HG02798 (cell line): ENCODE measurements at regions not wholly inside any gene's neighbourhood (a gene's known extent, or its start where the extent isn't known, plus 50 kb on each side); places are given as distances from the start of the nearest gene placed in this dataset.
"Not testable (repeated sequence)": the region's sequence is repeated elsewhere in the genome, so short reads cannot be mapped to it uniquely, and the experiment has no call there.

Source experiments
- ATAC-seq: cut with Tn5 transposase; IDR thresholded peaks from one replicate; pipeline ENCODE4 v1.9.1; 2021; ENCODE audit warnings: mild to moderate bottlenecking; ENCODE audit not compliant: unreplicated experiment, poor library complexity

DNA sequence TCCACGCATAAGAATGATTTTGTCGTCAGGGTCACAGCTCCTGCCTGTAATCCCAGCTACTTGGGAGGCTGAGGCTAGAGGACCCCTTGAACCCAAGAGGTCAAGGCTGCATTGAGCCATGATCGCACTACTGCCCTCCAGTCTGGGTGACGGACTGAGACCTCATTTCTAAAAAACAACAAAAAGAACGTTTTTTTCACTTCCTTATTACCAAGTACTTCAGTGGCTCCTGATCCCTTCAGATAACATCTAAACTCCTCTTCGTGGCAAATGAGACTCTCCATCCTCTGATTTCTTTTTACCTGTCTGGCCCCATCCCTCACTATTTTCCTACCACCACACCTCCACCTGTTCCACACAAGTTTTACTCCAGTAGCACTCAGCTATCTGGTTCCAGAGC is 105.4 kb upstream of the TLK1 start:
- no peak for ATAC-seq

DNA sequence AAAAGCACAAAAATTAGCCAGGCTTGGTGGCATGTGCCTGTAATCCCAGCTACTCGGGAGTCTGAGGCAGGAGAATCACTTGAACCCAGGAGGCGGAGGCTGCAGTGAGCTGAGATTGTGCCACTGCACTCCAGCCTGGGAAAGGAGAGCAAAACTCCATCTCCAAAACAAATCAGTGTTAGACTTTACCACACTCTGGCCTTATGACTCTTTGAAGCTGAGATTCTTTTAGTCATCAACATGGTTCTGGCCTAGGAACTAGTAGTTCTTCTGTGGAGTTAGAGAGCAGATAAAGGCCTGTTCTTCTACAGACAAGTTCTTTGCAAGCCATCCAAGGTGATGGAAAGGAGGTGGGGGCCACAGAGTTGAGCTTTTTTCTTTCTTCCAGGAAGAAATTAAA is 100.8 kb upstream of the TLK1 start:
- not testable (repeated sequence) for ATAC-seq

DNA sequence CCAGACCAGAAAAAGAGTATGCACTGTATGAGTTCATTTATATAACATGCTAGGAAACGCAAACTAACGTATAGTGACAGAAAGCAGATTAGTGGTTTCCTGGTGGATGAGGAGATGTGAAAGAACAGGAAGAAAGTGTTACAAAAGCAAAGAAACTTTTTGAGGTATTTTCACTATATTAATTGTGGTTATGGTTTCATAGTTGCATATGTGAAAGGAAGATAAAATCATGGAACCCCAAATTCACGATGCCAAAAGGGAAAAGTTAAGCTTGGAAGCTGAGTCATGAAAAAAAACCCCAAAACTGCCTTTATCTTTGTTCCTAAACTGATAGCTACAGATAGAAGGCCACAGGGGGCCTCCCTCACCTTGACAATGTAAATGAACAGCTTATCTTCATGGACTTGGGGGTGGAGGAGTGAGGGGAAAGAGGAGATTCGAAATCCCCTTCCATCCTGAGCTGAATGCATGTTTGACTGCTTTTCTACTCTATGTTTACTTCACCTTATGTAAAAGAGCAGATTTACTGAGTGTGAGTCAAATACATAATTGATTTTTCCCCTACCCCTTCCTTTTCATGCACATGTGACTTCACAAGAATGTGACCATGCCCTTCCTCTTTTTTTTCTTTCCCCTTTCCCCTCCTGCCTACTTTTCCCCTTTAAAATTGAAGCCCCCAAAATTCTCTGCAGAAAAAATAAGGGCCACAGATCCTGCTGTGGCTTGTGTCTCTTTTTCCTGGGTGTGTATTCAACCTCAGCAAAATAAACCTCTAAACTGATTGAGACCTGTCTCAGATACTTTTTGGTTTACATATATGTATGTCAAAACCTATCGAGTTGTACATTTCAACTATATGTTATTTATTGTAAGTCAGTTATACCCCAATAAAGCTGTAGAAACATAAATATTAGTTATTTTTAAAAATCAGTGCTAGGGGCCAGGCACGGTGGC is 100.1 kb upstream of the TLK1 start:
- peak; percentile 46 for ATAC-seq

DNA sequence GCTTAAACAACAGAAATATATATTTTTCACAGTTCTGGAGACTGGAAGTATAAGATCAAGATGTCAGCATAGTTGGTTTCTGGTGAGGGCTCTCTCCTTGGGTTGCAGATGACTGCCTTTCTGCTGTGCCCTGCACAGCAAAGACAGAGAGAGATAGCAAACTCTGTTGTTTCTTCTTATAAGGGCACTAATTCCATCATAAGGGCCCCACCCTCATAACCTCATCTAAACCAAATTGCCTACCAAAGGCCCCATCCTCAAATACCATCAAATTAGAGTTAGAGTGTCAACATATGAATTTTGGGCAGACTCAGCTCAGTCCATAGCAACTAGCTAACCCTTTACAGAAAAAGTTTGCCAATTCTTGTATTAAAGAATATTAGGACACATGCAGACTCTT is 94.0 kb upstream of the TLK1 start:
- ATAC-seq: no peak

DNA sequence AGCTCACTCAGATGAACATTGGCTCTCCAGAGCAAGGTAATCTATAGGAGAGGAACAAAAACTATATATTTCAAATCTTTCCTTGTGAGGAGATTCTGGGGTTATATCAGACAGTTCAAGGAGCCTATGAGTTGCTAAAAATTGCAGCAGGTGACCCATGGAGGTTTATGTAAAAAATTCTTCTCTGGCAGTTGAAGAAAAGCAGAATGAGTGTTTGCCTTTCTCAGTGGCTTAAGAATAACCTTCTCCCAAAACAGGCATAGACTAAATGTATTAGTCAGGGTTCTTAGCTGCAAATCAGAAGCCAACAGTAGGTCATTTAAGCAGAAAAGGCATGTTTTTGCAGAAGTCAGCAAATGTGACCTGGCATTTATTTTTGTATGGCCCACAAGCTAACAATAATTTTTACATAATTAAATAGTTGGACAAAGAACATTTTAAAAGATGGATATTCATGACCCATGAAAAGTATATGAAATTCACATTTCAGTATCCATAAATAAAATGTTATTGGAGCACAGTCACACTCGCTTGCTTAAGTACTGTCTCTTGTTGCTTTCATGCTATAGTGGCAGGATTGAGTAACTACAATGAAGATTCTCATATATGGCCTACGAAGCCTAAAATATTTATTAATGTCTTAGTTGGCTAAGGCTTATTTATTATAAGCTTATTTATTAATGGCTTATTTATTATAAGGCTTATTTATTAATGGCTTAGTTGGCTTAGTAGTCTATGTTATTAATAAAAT is 93.4 kb upstream of the TLK1 start:
- no peak for ATAC-seq

DNA sequence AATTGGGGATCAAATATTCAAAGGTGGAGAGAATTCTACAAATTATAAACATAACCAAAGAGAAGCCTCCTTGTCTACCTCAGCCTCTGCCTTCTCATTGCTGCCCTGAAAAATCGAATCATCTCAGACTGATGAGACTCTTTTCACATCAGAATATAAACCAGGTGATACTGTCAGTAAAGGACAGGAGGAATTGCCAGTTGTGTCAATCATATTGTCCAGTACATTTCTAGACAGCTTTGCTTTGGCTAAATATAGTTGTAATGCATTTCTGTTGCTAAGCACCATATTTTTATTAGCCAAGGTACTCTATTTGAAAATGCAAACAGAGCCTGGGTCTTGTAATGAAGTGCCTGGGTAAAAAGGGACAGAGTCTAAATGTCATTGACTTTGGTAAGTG is 92.6 kb upstream of the TLK1 start:
- ATAC-seq: no peak

DNA sequence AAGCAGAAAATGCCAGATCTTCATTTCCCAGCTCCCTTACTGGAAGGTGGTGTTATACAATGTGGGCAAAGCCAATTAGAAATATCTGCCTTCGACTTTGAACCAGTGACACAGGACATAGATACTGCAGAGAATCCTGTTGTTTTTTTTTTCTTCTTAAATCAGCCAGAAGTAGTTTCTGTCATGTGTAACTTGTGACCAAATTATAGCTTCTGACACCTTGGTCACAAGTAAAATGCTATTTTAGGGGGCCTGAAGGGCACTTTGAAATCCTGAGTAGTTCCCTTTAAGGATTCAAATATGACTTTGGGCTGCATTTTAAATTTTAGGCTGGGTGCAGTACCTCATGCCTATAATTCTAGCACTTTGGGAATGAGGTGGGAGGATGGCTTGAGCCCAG is 89.0 kb upstream of the TLK1 start:
- no peak for ATAC-seq

DNA sequence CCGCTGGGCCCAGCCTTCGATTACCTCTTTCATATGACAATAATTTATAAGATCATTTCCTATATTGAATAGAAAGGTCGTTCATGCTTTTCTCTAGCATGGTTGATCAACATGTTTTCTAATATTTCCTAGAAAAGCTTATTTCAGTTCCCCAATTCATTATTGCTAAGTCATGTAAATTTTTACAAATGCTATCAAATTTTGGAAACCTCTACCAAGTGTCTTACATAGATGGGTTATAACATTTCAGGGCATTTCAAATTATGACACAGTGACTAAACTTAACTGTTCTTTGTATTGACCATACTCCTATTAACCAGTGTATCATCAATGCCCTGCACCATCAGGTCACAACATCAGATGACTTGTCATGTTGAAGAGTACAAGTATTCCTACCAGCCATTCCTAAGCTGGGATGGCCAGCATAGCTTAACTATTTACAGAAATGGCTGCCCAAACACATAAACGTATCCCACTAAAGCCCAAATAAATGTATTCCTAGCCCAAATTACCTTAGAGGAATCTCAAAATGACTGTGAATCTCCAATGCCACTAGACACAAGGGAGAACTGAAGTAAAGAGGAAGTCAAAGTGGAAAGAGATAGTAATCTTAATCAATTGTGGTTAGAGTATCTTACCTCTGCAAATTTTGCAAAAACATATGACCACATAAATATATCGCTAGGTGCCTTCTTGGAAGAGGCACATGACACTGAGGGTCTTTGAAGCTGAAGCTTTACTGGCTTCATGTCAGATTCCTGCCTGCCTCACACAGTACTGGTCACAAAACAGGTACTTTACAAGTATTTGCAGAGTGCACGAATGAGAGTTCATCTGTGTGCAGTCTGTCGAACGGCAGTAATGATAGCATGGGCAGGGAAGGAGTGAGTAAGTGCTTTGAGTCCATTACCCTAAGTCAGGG is 87.3 kb upstream of the TLK1 start:
- peak; percentile 66 for ATAC-seq

DNA sequence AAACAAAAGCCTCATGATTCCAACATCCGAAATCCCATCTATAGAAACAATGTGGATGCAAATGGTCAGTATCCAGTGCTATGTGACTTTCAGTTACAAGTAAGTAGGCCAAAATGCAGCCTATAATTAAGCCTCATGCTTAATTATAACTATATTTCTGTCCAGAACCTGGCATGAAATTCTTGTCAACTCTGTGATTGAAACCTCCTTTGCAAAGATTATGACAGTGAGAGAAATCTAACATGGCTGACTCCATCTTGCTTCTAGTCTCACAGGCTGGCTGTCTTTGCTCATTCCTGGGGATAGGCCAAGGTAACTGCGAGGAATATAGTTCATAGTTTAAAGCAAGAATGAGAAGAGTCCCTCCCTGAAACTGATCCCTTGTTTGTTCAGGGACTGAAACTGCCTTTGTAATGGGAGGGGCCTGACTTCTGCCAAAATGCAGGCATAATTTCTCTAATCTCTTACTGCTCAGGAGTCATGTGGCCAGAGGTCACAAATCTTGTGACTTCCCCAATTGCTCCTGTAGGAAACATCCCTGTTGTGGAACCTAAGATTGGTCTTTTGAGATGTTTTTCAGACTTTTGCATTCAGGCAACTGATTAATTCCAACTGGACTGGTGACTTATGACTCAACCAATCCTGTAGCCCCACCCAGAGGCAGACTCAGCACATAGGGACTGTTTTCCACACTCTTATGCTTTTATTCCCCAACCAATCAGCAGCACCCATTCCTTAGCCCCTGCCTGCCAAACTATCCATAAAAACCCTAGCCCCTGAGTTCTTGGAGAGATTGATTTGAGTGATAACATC is 84.5 kb upstream of the TLK1 start:
- ATAC-seq: no peak

DNA sequence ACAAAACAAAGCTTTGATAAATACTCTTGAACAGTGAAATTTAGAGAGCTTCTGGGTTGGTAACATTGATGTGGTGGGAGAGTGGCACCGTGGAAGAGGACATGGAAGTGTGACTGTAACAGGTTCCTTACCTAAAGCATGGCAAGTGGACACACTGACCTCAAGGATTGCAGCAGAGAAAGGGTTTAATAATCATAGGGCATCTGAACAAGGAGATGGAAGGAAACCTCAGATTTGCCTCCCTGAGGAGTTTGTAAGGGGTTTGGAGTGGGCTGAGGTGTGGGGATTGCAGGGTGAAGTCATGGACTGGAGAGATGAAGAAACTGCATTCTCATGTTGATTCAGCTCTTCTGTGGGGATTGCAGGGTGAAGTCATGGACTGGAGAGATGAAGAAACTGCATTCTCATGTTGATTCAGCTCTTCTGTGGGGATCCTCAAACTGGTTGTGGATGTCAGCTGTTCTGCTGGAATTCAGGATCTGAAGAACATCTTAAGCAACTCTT is 83.8 kb upstream of the TLK1 start:
- ATAC-seq: no peak

DNA sequence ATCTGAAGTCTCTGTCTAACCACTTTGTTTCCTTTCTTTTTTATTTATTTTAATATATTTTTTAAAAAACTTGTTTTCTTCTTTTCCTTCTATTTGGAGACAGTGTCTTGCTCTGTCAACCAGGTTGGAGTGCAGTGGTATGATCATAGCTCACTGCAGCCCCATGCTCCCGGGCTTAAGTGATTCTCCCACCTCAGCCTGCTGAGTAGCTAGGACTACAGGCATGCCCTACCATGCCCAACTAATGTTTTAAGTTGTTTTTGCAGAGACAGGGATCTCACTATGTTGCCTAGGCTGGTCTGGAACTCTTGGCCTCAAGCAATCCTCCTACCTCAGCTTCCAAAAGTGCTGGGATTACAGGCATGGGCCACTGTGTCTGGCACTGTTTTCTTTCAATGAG is 81.1 kb upstream of the TLK1 start:
- ATAC-seq: no peak

DNA sequence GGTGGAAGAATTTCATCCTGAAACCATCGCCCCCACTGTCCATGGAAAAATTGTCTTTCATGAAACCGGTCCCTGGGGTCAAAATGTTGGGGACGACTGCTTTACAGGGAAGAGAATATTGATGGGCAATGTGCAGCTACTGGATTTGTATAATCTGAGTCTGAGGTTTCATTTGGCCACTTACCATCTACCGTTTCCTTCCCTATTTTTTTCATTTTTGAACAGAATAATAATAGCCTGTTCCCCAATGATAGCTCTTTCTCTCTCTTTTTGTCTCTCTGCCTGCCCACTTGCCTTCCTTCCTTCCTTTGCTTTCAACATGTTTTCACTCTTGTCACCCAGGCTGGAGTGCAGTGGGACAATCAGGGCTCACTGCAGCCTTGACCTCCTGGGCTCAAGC is 78.3 kb upstream of the TLK1 start:
- ATAC-seq: no peak

DNA sequence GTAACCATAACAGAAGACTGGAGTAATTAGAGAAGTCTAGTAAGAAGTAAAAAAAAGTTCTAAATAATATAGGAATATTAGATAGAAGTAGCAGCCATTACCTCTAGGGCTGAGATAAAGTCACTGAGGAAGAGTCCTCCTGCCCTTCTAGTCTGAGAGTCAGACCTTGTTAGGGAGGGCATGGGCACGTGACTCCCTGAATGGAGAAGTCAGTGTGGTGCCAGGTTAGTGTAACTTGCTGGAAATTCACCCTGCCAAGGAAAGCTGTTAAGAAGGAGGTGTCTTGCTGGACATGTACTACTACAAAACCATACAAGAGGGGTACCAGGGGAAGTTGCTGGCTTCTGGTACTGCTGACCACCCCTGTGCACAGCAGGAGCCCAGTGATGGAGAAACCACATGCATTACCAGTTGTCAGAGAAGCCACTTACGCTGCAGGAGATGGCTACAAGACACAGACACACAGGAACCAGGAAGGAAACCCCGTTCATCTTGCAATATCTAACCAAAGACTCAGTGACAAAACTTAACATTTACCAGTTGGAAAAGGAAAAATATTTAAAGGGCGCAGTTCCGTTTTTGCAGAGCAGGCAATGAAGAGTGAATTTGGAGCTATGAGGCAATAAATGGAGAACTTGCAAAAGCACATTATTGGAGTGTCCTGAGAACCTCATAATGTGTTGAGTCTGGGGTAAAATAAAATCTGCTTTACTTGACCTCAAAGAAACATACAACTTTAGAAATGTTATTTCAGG is 77.2 kb upstream of the TLK1 start:
- ATAC-seq: no peak

DNA sequence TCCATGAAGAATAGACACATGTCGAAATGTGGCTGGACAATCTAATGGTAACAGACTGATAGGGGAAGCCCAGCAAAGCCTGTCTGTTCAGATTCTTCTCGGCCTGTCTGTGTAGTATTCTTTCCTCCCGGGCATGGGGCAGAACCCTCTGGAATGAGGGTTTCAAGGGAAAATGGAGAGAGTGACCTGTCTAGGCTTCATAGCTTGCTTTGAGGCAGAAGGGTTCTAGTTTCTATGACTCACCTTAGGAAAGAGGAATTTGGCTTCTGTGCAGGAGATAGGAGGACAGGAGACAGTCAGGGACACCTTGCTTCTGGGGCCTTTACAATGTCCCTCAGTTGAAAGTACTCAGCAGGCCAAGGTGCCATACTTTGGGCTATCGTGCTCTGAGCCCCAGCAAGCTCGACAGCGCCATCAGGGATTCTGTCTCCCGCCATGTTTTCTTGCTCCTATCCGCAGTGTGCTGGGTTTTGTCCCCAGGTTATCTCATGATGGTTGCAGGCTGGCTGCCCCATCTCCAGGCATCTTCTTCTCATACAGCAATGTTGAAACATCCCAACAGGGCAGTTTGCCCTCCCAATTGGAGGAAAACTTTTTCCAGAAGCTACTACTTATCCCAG is 74.7 kb upstream of the TLK1 start:
- no peak for ATAC-seq

DNA sequence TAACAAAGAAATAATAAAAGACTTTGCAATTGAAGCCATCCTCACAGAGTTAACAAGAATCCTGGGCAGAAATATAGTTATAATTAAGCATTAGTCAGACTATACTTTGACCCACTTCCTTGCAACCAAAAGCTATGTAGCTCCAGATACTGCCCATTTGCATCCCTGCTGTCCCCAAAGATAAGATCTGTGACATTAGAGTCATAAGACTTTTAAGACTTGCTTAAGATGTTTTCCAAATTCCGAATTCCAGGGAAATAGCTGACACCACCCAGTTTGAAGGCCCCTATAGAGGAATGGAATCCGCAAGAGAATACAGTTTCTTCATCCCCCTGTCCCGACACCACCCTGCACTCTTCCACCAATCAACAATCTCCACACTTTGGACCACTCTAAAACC is 69.5 kb upstream of the TLK1 start:
- ATAC-seq: no peak

DNA sequence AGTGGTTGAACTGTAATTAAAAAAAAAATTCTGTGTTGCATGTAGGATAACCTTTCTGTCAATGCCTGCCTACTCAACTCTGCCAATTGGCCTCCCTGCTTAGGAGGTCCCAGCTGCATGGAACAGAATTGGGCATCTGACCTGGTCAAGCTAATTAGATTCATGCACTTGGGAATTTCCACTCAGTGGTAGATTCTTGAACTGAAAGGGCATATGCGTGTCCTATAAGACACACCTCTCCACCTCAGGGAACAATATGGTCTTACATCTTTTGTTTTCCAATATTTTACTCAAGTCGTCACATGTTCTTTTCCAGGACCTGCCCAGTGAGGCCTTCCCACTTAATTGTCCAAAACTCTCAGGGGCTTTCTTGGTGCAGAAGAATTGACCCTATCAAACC is 68.1 kb upstream of the TLK1 start:
- ATAC-seq: no peak

DNA sequence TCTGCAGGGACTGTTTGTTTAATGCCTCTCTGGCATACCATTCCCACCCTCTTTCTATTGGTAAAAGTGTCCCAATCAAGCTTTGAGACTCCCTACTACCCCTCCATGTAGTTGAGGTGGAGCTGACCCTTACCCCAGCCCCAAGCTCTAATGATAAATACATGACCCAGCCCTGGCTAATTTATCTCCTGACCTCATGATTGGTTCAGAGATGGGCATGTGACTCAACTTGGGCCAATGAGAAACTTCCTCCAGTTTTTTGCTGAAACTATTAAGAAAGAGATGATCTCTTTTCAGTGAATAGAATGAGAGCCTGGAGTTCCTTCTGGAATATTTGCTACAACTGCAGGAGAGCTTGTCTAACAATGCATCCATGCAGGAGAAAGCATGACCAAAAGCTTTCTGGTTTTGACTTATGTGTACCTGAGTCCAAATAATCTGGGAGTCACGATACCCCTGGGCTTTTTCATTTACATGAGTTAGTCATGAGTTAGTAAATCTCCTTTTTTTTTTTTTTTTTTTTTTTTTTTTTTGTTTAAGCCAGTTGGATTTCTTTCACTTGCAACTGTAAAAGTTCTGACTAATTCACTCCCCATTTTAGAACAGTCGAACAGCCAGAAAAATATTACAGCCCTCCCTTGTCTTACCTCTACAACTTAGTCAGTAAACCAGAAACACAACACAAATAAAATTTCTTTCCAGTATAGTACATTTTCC is 66.5 kb upstream of the TLK1 start:
- no peak for ATAC-seq

DNA sequence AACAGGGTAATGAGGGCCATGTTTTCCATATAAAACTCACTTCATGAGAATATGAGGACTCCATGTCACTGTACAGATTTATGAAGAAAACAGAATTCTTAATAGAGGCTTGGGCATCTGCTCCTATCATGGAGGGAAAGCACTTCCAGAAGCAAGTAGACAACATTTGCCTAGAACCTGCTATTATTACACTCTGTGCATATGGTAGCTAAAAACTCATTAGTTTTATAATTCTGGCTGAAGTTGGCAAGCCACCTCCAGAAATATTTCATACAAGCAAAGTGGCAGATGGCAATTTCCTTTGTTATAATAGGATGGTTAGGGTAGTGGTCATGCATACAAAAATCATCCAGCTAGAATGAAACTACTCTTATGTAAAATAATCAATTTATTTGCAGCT is 65.8 kb upstream of the TLK1 start:
- no peak for ATAC-seq
